ENCODE measurements at regions not wholly inside any gene's neighbourhood (a gene's known extent, or its start where the extent isn't known, plus 50 kb on each side); places are given as distances from the start of the nearest gene placed in this dataset.

GRCh38 chr2:138291805-138292204, 209.8 kb upstream of the SPOPL start:
- TF ChIP-seq, protein P1, sequence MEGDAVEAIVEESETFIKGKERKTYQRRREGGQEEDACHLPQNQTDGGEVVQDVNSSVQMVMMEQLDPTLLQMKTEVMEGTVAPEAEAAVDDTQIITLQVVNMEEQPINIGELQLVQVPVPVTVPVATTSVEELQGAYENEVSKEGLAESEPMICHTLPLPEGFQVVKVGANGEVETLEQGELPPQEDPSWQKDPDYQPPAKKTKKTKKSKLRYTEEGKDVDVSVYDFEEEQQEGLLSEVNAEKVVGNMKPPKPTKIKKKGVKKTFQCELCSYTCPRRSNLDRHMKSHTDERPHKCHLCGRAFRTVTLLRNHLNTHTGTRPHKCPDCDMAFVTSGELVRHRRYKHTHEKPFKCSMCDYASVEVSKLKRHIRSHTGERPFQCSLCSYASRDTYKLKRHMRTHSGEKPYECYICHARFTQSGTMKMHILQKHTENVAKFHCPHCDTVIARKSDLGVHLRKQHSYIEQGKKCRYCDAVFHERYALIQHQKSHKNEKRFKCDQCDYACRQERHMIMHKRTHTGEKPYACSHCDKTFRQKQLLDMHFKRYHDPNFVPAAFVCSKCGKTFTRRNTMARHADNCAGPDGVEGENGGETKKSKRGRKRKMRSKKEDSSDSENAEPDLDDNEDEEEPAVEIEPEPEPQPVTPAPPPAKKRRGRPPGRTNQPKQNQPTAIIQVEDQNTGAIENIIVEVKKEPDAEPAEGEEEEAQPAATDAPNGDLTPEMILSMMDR (IDR thresholded peaks at IDR 0.05): no peak
- TF ChIP-seq POLR2A (IDR thresholded peaks at IDR 0.05): no peak

All from lower leg skin (tissue), 3 donors.